A549 (cell line): ENCODE measurements at regions not wholly inside any gene's neighbourhood (a gene's known extent, or its start where the extent isn't known, plus 50 kb on each side); places are given as distances from the start of the nearest gene placed in this dataset.
"Not testable (repeated sequence)": the region's sequence is repeated elsewhere in the genome, so short reads cannot be mapped to it uniquely, and the experiment has no call there.

Source experiments
- ATAC-seq, 2 experiments: fragments of 200-7000 bp in 1 of 2; fragments of >200 bp in 1 of 2; cut with Nextera tagmentation in 1 of 2; cut with Tn5 transposase in 1 of 2; 3 replicates each; pipeline versions ENCODE4 v1.8.0 to v1.9.1; 2018 to 2020; ENCODE audit warnings: mild to moderate bottlenecking in 1 of 2, moderate library complexity in 1 of 2
- CTCF ChIA-PET: fragments of 300-600 bp; sonication (Branson Sonifier 250); formaldehyde crosslinking; extraction: SDS; loops from one replicate; lab custom pipeline; 2021; ENCODE audit warnings: antibody characterized with exemption, inconsistent platforms; lab: Yijun Ruan, JAX
- POLR2A ChIA-PET: fragments of 350-600 bp; formaldehyde crosslinking; extraction: SDS; loops from one replicate; lab custom pipeline; 2021; ENCODE audit warnings: antibody characterized with exemption, inconsistent platforms; lab: Yijun Ruan, JAX
- DNase-seq, 2 experiments: peaks; one replicate each; pipeline versions ENCODE4 v3.0.0 to v3.0.0-alpha.2; 2011 to 2016; ENCODE audit warnings: low read depth in 1 of 2, low spot score in 1 of 2
- FAIRE-seq: peaks from 2 replicates; lab custom pipeline; 2011; peaks lifted over from hg19 to GRCh38; lab: Jason Lieb, UNC
- H3K27ac ChIP-seq, 2 experiments: fragments of >200 bp; sonication (Bioruptor Twin); formaldehyde crosslinking; 3 replicates each; pipeline ENCODE4 v1.5.1; 2016 to 2017
- H3K4me1 ChIP-seq: fragments of >200 bp; sonication (Bioruptor Twin); formaldehyde crosslinking; 3 replicates; pipeline ENCODE4 v1.6.1; 2016
- H3K4me2 ChIP-seq: fragments of >200 bp; sonication (Bioruptor Twin); formaldehyde crosslinking; 3 replicates; pipeline ENCODE4 v1.6.1; 2016
- H3K4me3 ChIP-seq: fragments of >200 bp; sonication (Bioruptor Twin); formaldehyde crosslinking; 3 replicates; pipeline ENCODE4 v1.5.1; 2016
- H3K9me3 ChIP-seq: fragments of >200 bp; sonication (Bioruptor Twin); formaldehyde crosslinking; 3 replicates; pipeline ENCODE4 v1.6.1; 2016
- ATOH8 ChIP-seq: fragments of 250-450 bp; sonication (Bioruptor Pico); IDR thresholded peaks from 2 replicates; pipeline ENCODE4 v1.5.0; 2020; ENCODE audit warnings: low read depth, mild to moderate bottlenecking, moderate library complexity
- BCL3 ChIP-seq: fragments of >200 bp; sonication (Bioruptor Twin); formaldehyde crosslinking; IDR thresholded peaks from 3 replicates; pipeline ENCODE4 v1.6.1; 2016
- CHD2 ChIP-seq: fragments of 150-350 bp; IDR thresholded peaks from 2 replicates; pipeline ENCODE4 v1.6.1; 2014; ENCODE audit warnings: low read length; ENCODE audit not compliant: partially characterized antibody
- E2F6 ChIP-seq: IDR thresholded peaks from 2 replicates; pipeline ENCODE4 v1.6.1; 2012; ENCODE audit warnings: low read depth, borderline replicate concordance
- EHMT2 ChIP-seq: fragments of 200-600 bp; sonication (generic); IDR thresholded peaks from 2 replicates; pipeline ENCODE4 v1.6.1; 2016; ENCODE audit warnings: antibody characterized with exemption, low read depth, mild to moderate bottlenecking, moderate library complexity
- FOSB ChIP-seq: fragments of 250-450 bp; sonication (Bioruptor Pico); IDR thresholded peaks from 2 replicates; pipeline ENCODE4 v1.5.0; 2020; ENCODE audit warnings: mild to moderate bottlenecking, moderate library complexity
- FOXS1 ChIP-seq: fragments of 250-450 bp; sonication (Bioruptor Pico); IDR thresholded peaks from 2 replicates; pipeline ENCODE4 v1.5.0; 2020; ENCODE audit warnings: mild to moderate bottlenecking, moderate library complexity
- HOXA7 ChIP-seq: fragments of 250-450 bp; sonication (Bioruptor Pico); IDR thresholded peaks from 2 replicates; pipeline ENCODE4 v1.5.0; 2020; ENCODE audit warnings: mild to moderate bottlenecking, moderate library complexity
- HOXB5 ChIP-seq: fragments of 250-450 bp; sonication (Bioruptor Pico); IDR thresholded peaks from 2 replicates; pipeline ENCODE4 v1.5.0; 2020; ENCODE audit warnings: mild to moderate bottlenecking, moderate library complexity
- JUN ChIP-seq, 2 experiments: fragments of >200 bp; sonication (Bioruptor Twin); formaldehyde crosslinking; IDR thresholded peaks; 2 replicates in 1 of 2; 3 replicates in 1 of 2; pipeline ENCODE4 v1.6.1; 2016 to 2017
- KDM5A ChIP-seq: fragments of 200-600 bp; sonication (generic); IDR thresholded peaks from 2 replicates; pipeline ENCODE4 v1.6.1; 2016; ENCODE audit warnings: antibody characterized with exemption, mild to moderate bottlenecking
- MAZ ChIP-seq: fragments of 150-350 bp; IDR thresholded peaks from 2 replicates; pipeline ENCODE4 v1.6.1; 2014; ENCODE audit warnings: antibody characterized with exemption, low read depth, low read length, borderline replicate concordance
- NFE2L2 ChIP-seq: fragments of 150-350 bp; conservative IDR thresholded peaks from 2 replicates; pipeline ENCODE4 v1.6.1; 2014; ENCODE audit warnings: low read length
- RAD21 ChIP-seq, 2 experiments: fragments of >200 bp in 1 of 2; sonication (Bioruptor Twin) in 1 of 2; formaldehyde crosslinking in 1 of 2; IDR thresholded peaks in 1 of 2; conservative IDR thresholded peaks in 1 of 2; 2 replicates in 1 of 2; 3 replicates in 1 of 2; pipeline ENCODE4 v1.6.1; 2012 to 2018; ENCODE audit warnings: inconsistent platforms in 1 of 2
- RCOR1 ChIP-seq: fragments of 150-350 bp; IDR thresholded peaks from 2 replicates; pipeline ENCODE4 v1.6.1; 2014; ENCODE audit warnings: antibody characterized with exemption, low read length, low read depth
- RFX5 ChIP-seq: fragments of 450-650 bp; IDR thresholded peaks from 2 replicates; pipeline ENCODE4 v1.7.1; 2014; ENCODE audit warnings: antibody characterized with exemption, mild to moderate bottlenecking, moderate library complexity
- SMC3 ChIP-seq: fragments of >200 bp; sonication (Bioruptor Twin); formaldehyde crosslinking; IDR thresholded peaks from 3 replicates; pipeline ENCODE4 v1.6.1; 2018; ENCODE audit warnings: inconsistent platforms
- SREBF2 ChIP-seq: fragments of 450-650 bp; IDR thresholded peaks from 2 replicates; pipeline ENCODE4 v1.6.1; 2014; ENCODE audit warnings: mild to moderate bottlenecking, moderate library complexity
- ZSCAN20 ChIP-seq: fragments of 250-450 bp; sonication (Bioruptor Pico); IDR thresholded peaks from 2 replicates; pipeline ENCODE4 v1.8.0; 2022; ENCODE audit warnings: mild to moderate bottlenecking, moderate library complexity
- WGBS: methylation state at CpG from one replicate; pipeline ENCODE4 v1.1.6; 2017; ENCODE audit errors: missing lambda C conversion rate; 5-methylcytosine and 5-hydroxymethylcytosine counted together

GRCh38 chr15:25094519-25094918, 139.7 kb downstream of the SNRPN start:
- ChIA-PET CTCF (no interaction called here), POLR2A (no interaction called here)
- TF ChIP-seq CHD2 (no peak), BCL3 (no peak), EHMT2 (no peak), ATOH8 (no peak), ZSCAN20 (CRISPR knock-in tag) (no peak), RAD21 (conservative IDR thresholded peaks at IDR 0.05 in 1 of 2, IDR thresholded peaks at IDR 0.05 in 1 of 2) (no peak)
- TF ChIP-seq, all 56 proteins: peak for 0
- no peak for DNase-seq
- Histone ChIP-seq H3K4me2 (no peak overlapping the region), H3K4me1 (no peaks in the 10 kb centered on the region), H3K9me3 (no peaks in the 10 kb centered on the region), H3K27ac (no peak overlapping the region), H3K4me3 (no peak overlapping the region)
- no peak for ATAC-seq
- FAIRE-seq, result no peak
- WGBS, result 90% methylated on average over 5 of the region's 5 CpGs

- no peak overlapping the region for H3K4me3 ChIP-seq
- no peak overlapping the region for H3K4me2 ChIP-seq
- no peak for ATAC-seq
- 30% methylated on average over 2 of the region's 2 CpGs for WGBS
- no peaks in the 10 kb centered on the region for H3K4me1 ChIP-seq
- FAIRE-seq, result no peak
- CTCF ChIA-PET, result no interaction called here
- POLR2A ChIA-PET, result no interaction called here
- H3K9me3 ChIP-seq, result 0 out of 3 replicates have a peak, but pooled peaks cover 2% of the 10 kb centered on the region
- TF ChIP-seq SMC3 (no peak), RCOR1 (no peak), E2F6 (no peak), FOXS1 (CRISPR knock-in tag) (no peak), HOXB5 (CRISPR knock-in tag) (no peak), SREBF2 (no peak), NFE2L2 (no peak), HOXA7 (CRISPR knock-in tag) (no peak), JUN (IDR thresholded peaks at IDR 0.05) (no peak), MAZ (no peak), FOSB (no peak), RFX5 (no peak), ZSCAN20 (CRISPR knock-in tag) (no peak), KDM5A (no peak)
- DNase-seq, result no peak
- no peak overlapping the region for H3K27ac ChIP-seq
Observed at GRCh38 chr15:25095179-25095578, 140.4 kb downstream of the SNRPN start.

- FAIRE-seq, CTCF ChIA-PET, H3K4me2 ChIP-seq, H3K4me3 ChIP-seq, POLR2A ChIA-PET, H3K27ac ChIP-seq, DNase-seq, ATAC-seq, H3K4me1 ChIP-seq: not testable (repeated sequence)
- H3K9me3 ChIP-seq, result peaks cover 11% of the 10 kb centered on the region; the same call in 1 of the 3 replicates
- WGBS, result 83% methylated on average over 8 of the region's 8 CpGs
Observed at GRCh38 chr15:25099966-25100365, 145.2 kb downstream of the SNRPN start.

GRCh38 chr15:25106209-25106608, 151.4 kb downstream of the SNRPN start:
- Histone ChIP-seq H3K4me2 (no peak overlapping the region), H3K9me3 (peaks cover 14% of the 10 kb centered on the region; the same call in 1 of the 3 replicates), H3K4me1 (no peaks in the 10 kb centered on the region), H3K4me3 (no peak overlapping the region), H3K27ac (no peak overlapping the region)
- no peak for FAIRE-seq
- WGBS, result 73% methylated on average over 1 of the region's 1 CpG
- POLR2A ChIA-PET, result no interaction called here
- CTCF ChIA-PET, result no interaction called here
- no peak for TF ChIP-seq RFX5
- no peak for DNase-seq
- no peak for ATAC-seq
